HT1080 (cell line): ENCODE measurements at regions not wholly inside any gene's neighbourhood (a gene's known extent, or its start where the extent isn't known, plus 50 kb on each side); places are given as distances from the start of the nearest gene placed in this dataset.
"Not testable (repeated sequence)": the region's sequence is repeated elsewhere in the genome, so short reads cannot be mapped to it uniquely, and the experiment has no call there.

Experiments used
- DNase-seq: peaks from one replicate; pipeline ENCODE4 v3.0.0-alpha.2; 2015; ENCODE audit warnings: low read depth

DNA sequence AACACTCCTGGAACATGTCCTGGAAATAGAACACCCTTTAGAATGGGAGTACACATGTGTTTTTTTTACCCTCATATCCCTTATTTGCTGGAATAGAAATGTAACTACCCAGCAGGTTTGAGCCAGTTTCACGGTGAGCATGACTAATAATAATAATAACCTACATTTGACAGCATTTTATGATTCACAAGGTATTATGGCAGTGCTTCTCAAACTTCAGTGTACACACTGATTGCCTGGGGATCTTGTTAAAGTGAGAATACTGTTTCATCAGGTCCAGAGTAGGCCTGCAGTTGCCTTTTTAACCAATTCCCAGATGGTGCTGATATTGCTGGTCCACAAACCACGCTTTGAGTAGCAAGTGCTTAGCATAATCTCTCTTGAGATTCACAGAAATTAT is 63.9 kb downstream of the NFKBIZ start:
- DNase-seq: peak; percentile 37

DNA sequence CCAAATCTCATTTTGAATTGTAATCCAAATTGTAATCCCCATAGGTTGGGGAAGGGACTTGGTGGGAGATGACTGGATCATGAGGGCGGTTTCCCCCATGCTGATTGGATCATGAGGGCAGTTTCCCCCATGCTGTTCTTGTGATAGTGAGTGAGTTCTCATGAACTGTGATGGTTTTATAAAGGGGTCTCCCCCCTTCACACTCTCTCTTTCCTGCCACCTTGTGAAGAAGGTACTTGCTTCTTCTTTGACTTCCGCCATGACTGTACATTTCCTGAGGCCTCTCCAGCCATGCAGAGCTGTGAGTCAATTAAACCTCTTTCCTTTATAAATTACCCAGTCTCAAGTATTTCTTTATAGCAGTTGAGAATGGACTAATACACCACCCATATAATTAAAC is 68.4 kb downstream of the NFKBIZ start:
- not testable (repeated sequence) for DNase-seq

DNA sequence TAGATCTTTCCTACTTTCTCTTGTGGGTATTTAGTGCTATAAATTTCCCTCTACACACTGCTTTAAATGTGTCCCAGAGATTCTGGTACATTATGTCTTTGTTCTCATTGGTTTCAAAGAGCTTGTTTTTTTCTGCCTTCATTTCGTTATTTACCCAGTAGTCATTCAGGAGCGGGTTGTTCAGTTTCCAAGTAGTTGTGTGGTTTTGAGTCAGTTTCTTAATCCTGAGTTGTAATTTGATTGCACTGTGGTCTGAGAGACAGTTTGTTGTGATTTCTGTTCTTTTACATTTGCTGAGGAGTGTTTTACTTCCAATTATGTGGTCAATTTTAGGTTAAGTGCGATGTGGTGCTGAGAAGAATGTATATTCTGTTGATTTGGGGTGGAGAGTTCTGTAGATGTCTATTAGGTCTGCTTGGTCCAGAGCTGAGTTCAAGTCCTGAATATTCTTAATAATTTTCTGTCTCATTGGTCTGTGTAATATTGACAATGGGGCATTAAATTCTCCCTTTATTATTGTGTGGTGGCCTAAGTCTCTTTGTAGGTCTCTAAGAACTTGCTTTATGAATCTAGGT is 72.9 kb downstream of the NFKBIZ start:
- not testable (repeated sequence) for DNase-seq

DNA sequence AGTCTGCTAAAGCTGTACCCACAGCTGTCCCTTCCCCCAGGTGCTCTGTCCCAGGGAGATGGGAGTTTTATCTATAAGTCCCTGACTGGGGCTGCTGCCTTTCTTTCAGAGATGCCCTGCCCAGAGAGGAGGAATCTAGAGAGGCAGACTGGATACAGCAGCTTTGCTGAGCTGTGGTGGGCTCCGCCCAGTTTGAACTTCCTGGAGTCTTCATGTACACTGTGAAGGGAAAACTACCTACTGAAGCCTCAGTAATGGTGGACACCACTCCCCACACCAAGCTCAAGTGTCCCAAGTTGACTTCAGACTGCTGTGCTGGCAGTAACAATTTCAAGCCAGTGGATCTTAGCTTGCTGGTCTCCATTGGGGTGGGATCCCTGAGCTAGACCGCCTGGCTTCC is 75.3 kb downstream of the NFKBIZ start:
- DNase-seq: not testable (repeated sequence)

DNA sequence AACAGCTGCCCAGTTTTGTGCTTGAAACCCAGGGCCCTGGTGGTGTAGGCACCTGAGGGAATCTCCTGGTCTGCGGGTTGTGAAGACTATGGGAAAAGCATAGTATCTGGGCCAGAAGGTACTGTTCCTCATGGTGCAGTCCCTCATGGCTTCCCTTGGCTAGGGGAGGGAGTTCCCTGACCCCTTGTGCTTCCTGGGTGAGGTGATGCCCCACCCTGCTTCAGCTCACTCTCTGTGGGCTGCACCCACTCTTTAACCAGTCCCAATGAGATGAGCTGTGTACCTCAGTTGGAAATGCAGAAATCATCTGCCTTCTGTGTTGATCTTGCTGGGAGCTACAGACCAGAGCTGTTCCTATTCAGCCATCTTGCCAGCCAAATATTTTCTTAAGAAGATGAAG is 75.8 kb downstream of the NFKBIZ start:
- DNase-seq: not testable (repeated sequence)

DNA sequence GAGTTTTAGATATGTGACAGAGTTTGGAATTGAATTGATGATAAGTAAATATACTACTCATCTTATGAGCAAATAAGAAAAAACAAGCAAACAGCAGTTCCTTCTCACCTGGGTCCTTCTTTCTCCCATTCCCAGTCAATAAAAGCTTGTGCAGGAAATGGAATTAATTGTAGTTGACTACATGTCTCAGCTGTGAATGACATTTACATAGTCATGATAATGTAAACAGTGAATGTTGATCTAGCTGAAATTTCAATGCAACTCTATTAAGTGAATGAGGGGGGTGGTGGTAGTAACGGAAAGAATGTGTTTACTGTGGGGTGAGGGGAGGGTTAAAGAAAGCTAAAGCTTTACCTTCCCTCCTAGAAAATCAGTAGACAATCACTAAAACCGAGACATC is 76.2 kb downstream of the NFKBIZ start:
- DNase-seq: no peak

DNA sequence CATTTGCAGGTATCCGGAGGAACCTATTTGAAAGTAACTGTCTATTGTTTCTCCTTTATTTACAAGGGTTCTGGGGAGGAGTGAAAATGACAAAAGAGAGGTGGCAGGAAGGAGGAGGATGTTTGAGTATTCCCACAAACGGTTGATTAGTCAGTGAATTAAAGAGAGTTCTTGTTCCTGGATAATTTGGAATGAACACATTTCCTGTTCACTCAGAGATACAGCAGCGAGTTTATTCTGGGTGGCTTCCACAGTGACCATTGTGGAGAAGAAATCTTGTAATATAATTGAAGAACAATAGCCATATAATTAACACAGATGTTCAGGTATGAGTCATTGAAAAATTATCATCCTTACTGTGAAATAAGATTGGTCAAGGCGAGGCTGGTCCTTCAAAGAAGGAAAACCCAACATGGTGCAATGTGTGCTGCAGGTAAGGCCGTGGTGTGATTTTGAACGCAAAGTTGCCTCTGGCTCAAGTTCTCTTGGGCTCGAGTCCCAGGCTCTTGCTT is 77.3 kb downstream of the NFKBIZ start:
- DNase-seq: peak; percentile 96

DNA sequence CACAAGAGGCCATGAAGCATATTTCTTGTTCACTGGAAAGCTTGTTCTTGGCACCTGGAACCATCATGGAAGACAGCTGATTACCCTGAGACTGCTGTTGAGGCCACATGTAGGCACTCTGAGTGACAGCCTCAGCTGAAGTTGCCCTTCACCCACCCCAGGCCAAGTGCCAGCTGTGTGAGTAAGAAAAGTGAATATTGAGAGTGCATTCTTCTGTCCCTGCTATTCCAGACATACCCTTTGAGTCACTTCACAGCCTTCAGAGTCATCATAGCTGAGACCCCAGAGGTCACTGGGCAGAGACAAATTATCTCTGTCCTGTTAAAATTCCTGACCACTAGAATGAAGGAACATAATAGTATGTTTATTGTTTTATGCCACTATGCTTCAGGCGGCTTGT is 79.6 kb downstream of the NFKBIZ start:
- peak; percentile 94 for DNase-seq

DNA sequence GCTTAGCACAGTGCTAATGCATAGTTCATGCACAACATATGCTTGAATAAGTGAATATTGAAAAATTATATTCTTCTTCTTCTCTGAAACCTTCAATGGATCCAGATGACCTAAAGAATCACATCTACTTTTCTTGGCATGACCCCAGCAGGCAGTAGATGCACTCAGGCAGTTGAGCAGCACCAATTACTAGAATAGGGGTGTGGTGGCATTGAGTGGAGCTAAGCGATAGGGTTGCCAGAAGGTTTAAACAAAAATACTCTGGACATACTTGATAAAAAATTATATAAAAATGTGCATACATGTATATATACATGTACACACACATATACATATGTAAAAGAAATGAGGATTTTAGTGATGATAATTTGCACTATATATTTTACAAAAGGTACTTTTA is 81.8 kb downstream of the NFKBIZ start:
- DNase-seq: no peak

DNA sequence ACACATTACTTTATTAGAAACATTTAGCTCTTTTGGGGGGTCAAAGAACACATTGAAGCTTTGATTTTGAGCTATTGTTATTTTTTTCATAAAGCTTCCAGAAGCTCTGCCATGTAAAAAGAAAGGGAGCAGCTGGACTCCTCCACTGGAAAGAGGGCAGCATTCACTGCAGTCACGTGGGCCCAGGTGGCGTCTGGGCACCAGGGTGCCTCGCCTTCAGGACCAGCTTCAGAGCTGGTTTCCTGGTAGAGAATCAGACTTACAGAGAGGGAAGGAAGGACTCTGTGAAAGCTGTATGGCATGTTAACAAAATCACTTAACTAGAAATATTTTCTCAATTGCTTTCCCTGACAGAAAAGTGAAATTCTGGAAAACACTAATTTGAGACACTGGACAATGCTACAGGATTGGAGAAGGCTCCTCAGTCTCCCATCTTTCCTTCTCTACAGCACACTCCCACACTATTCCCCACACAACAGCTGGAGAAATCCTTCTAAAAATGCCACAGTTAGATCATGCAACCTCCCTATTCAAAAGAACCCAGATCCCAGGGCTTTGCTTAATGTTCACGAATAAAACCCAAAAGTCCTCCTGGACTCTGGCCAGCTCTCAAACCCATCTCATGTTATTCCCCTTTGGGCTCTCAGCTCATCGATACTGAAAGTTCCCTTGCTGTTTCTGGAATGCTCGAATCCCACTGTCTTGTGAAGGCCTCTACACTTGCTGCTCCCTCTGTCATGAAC is 83.2 kb downstream of the NFKBIZ start:
- DNase-seq: no peak

DNA sequence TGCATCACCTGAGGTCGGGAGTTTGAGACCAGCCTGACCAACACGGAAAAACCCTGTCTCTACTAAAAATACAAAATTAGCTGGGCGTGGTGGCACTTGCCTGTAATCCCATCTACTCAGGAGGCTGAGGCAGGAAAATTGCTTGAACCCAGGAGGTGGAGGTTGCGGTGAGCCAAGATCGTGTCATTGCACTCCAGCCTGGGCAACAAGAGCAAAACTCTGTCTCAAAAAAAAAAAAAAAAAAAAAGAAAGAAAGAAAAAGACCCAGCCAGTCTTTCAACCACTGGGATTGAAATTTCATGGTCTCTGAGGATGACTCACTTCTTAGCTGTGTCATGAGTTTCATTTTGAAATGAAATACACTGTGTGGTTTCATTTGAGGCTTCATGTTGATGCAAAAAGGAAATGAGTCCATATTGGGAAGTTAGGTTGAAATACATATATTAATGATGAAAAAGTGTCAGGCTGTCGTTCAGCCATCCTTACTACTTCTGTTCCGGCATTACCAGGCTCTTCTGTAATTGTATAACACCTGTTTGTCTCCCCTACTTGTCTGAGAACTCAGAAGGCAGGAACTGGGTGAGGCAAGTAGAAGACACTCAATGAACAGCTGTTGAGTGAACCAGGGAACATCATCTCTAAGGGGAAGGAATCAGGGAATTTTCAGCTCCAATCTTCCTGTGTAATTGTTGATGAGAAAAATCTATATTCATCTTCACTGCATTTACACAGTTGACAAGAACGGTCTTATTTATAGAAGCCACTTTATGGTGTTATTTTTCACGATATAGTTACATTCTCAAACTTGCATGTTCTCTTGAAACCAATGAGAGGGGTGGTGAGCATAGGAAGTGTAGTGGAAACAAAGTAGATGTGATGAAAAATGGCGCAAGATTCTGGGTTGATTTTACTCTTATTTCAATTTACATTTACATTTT is 87.4 kb downstream of the NFKBIZ start:
- peak; percentile 97 for DNase-seq

DNA sequence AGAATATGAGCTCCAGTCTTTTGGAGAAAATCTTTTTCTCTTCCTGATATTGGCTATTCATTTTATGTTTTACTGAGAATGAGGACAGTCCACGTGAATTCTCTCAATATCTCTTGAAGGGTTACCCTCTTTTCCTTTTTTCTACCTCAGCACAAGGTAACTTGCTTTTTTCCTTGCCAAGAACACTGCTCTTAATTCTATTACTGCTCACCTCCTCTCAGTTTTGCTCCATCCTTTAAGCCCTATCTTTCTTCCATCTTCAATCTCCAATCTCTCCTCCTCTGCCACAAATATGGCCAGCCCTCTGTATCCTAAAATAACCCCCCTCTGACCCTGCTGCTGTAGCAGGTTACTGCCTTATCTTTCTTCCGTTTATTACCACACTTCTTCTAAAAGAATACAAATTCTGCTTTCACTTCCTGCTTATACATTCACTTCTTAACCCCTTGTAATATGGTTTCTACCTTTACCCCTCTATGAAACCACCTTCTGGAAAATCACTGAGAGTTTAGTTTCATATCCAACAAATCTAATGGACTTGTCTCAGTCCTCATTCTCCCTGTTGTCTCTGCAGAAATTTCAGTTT is 89.0 kb downstream of the NFKBIZ start:
- DNase-seq: no peak

DNA sequence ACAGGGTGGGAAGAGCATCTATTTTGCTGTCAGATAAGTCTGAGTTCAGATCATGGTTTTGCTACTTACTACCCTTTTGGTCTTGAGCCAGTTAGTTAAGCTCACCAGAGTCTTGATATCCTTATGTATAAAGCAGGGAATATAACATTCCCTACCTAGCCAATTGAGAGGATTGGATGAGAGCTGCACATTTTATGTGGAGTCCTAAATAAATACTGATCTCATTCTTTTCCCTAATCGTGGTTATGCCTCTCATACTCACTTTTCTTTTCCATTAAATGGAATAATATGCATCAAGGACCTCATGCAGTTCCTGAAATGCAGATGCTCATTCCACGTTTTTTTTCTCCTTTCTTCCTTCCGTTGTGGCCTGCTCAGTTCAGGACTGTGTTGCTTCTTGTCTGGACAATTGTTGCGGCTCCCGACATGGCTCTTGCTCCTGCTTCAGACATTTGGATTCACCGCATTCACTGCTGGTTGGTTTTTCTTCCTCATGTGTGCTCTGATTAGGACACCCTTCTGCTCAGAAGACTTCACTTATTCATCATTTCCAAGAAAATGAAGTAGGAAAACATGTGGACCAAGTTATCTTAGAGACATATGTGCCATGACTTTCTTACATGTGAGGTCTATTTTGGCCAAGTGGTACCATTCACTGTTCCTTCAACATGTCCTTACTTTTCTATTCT is 90.2 kb downstream of the NFKBIZ start:
- DNase-seq: no peak

DNA sequence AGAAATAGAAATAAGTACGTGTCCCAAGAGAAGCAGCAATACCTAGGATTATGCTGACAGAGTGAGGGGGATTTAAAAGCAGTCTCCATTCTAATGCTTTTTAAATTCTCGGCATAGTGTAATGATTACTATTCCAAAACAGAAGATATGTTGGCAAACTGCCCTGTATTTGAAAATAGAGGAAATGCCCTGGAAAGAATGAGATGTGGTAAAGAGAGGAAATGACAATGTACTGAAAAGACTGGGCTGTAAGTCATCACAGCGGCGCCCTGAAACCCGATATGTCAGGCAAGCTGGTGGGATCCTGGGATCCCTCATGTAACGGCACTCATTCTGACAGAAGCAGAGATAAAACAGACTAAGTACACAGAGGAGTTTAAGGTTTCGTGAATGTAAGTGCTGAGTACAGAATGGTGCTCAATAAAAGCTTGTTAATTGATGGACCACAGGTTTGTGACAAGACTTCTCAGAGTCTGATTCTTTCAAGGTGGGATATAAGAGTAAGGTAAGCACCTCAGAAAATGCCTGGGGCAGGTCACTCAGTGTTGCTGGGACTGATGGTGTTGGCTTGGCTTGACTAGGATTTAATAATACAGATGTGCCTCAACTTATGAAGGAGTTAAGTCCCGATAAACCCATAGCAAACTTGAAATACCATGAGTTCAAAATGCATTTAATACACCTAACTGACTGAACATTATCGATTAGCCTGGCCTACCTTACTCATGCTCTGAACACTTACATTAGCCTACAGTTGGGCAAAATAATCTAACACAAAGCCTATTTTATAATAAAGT is 91.4 kb downstream of the NFKBIZ start:
- peak; percentile 98 for DNase-seq

DNA sequence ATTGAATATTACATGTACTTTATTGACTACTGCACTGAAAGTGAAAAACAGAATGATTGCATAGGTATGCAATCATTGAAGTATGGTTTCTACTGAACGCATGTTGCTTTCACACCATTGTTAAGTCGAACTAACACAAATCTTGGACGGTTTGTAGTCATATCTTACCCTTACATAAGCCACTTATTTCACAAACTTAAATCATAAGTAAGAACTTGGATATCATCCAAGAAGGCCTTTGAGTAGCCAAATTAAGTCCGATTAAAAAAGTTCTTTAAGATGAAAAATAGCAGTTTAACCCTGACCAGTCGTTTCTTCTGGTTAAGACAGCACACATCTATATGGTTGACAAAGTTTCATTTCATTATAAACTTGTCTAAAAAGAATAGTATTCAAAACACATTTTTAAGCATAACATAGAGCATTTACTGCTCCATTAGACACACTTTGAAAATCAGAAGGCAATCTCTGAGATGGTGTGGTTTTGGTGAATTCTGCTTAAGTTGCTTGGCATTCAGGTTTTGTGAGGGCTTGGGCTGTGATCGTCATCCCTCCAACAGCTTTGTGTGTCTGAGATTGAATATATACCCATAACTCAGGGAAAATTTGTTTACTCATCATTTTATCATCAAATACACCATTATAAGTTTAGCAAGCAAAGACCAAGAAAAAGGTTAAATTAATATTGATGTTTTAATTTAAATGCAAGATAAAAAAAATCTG is 92.2 kb downstream of the NFKBIZ start:
- no peak for DNase-seq

DNA sequence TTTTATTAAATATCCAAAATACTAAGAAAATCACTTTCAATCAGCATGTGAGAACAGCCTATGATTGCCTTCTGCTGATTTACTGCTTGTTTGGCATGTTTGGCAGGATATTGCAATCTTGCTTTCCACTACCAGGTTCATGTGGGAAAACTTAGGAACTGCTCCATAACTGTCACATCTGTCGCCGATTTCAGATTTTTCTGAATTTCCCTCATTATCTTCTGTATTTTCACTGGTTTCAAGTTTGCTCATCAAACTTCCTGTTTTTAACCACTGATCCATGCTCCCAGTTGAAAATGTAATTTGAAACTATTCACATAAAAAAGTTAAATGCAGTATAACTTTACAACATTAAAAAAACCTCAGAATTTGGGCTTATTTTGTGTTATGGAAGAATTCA is 93.0 kb downstream of the NFKBIZ start:
- DNase-seq: no peak

DNA sequence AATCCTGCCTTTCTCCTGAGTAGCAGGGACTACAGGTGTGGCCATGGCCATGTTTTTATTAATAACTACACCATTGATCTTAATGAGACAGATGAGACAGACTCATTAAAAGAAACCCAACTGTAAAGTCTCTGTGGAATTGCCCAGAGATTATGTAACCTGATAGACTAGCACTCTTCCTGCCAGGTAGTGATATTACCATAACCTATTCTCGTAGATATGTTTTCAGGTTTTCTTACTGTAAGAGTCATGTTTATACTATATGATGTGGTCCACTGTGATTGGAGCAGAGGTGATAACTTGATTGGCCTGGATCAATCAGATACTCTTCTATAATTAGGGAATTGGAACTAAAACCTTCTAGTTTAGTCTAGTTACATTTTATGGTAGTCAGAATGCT is 93.7 kb downstream of the NFKBIZ start:
- no peak for DNase-seq

DNA sequence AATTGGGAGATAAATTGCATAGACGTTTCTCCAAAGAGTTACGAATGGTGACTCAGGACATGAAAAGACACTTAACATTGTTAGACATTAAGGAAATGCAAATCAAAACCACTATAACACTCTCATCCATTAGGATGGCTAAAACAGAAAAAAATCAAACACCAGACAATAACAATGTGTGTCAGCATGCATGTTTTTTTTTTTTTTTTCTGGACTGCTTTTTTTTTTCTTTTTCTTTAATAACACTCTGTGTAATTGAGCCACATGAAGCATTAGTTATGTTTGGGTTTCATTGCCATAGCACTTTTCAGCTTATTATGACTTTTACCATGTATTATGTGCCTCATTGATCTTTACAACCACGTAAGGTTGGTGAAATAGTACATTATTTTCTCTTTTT is 95.0 kb downstream of the NFKBIZ start:
- DNase-seq: no peak

DNA sequence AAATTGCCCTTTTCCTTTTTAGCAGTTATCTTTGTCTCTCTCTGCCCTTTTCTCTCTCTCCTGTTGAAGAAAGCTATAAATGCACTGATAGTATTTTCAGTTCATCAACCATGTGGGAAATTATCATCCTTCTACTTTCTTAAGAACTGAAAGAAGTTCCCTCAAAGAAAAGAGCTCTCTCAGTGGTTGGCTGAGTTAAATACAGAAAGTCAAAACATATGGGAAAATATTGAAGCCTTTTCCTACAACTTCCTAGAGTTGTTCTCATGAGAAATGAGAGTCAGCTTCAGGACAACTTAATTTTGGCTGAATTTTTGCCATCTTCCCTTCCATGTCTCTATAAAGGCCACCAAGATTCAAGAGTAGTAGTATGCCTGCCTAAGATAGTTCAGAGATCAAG is 96.7 kb downstream of the NFKBIZ start:
- no peak for DNase-seq

DNA sequence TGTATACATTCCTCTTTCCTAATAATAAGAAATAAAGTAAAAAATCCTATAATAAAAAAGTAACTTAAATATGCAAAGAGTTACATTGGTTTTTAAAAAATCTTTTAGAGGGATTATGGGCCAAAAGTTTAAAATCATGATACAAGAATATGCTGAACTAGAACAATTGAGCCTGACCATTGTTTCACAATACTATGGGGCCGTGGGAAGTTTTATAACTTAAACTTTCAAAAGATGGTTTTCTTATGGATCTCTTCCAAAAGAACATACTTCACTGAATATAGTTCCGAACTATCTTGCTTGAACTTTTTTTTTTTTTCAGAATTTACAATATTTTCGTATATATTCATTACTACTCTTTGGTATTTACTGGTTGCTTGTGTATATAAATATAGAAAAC is 97.6 kb downstream of the NFKBIZ start:
- no peak for DNase-seq
